NB4 (cell line): ENCODE measurements at regions not wholly inside any gene's neighbourhood (a gene's known extent, or its start where the extent isn't known, plus 50 kb on each side); places are given as distances from the start of the nearest gene placed in this dataset.

Source experiments
- DNase-seq: peaks from one replicate; pipeline ENCODE4 v3.0.0; 2010; ENCODE audit warnings: low read depth
- H3K4me3 ChIP-seq: one replicate; pipeline ENCODE4 v1.5.1; 2011; ENCODE audit warnings: mild to moderate bottlenecking, low read depth, low read length, moderate library complexity
- CTCF ChIP-seq: IDR thresholded peaks from one replicate; pipeline ENCODE4 v1.5.1; 2012; ENCODE audit warnings: low read depth, low read length
- MAX ChIP-seq: IDR thresholded peaks from 2 replicates; pipeline ENCODE4 v1.6.1; 2011; ENCODE audit warnings: low read depth, low read length
- MYC ChIP-seq: IDR thresholded peaks from 2 replicates; pipeline ENCODE4 v1.6.1; 2011; ENCODE audit warnings: low read depth, low read length
- POLR2A ChIP-seq: IDR thresholded peaks from 2 replicates; pipeline ENCODE4 v1.6.1; 2011; ENCODE audit warnings: mild to moderate bottlenecking; ENCODE audit not compliant: insufficient read length; ENCODE audit errors: extremely low read depth

GRCh38 chrX:39388730-39389129, 587.5 kb downstream of the MID1IP1 start:
- DNase-seq: no peak

GRCh38 chrX:39396358-39396995, 595.2 kb downstream of the MID1IP1 start:
- TF ChIP-seq CTCF (no peak), POLR2A (no peak), MAX (no peak), MYC (no peak)
- no peak for DNase-seq
- H3K4me3 ChIP-seq: no peak overlapping the region

More at GRCh38 chrX:39388730-39389129, 587.5 kb downstream of the MID1IP1 start:
- H3K4me3 ChIP-seq: no peak overlapping the region
- no peak for TF ChIP-seq CTCF
- TF ChIP-seq POLR2A: no peak
- no peak for TF ChIP-seq MYC
- no peak for TF ChIP-seq MAX

- TF ChIP-seq MYC (no peak), CTCF (no peak), POLR2A (no peak), MAX (no peak)
- no peak for DNase-seq
- no peak overlapping the region for H3K4me3 ChIP-seq
Measured at GRCh38 chrX:39397561-39398199, 596.4 kb downstream of the MID1IP1 start.

- no peak overlapping the region for H3K4me3 ChIP-seq
- DNase-seq: no peak
- TF ChIP-seq MYC (no peak), POLR2A (no peak), MAX (no peak), CTCF (no peak)
Measured at GRCh38 chrX:39398215-39398962, 597.1 kb downstream of the MID1IP1 start.

- TF ChIP-seq MAX (no peak), POLR2A (no peak)
- no peak for DNase-seq
- H3K4me3 ChIP-seq: no peak overlapping the region
Measured at GRCh38 chrX:39398963-39399261, 597.7 kb downstream of the MID1IP1 start.

GRCh38 chrX:39399387-39399786, 598.1 kb downstream of the MID1IP1 start:
- no peak overlapping the region for H3K4me3 ChIP-seq
- TF ChIP-seq POLR2A (no peak), CTCF (no peak), MYC (no peak), MAX (no peak)
- no peak for DNase-seq
